Caco-2 (cell line): ENCODE measurements at regions not wholly inside any gene's neighbourhood (a gene's known extent, or its start where the extent isn't known, plus 50 kb on each side); places are given as distances from the start of the nearest gene placed in this dataset.

Source experiments
- BruUV-seq: library from RNA; stranded (reverse); fragments of 400-500 nt; replicated peaks from 2 replicates; lab custom pipeline; 2021; lab: Mats Ljungman, UMichigan
- CTCF ChIA-PET: fragments of 300-600 bp; sonication (Branson Sonifier 250); formaldehyde crosslinking; loops from one replicate; lab custom pipeline; 2022; ENCODE audit warnings: antibody characterized with exemption; lab: Charles Lee
- POLR2A ChIA-PET: fragments of 300-600 bp; sonication (Branson Sonifier 250); formaldehyde crosslinking; loops from one replicate; lab custom pipeline; 2022; ENCODE audit warnings: antibody characterized with exemption; lab: Charles Lee
- DNase-seq, 2 experiments: peaks; one replicate each; pipeline versions ENCODE4 v3.0.0 to v3.0.0-alpha.2; 2020 to 2022
- H3K27me3 ChIP-seq: replicated peaks from 2 replicates; pipeline ENCODE4 v1.6.0; 2011; ENCODE audit warnings: low read length; ENCODE audit not compliant: control insufficient read depth, insufficient read depth
- H3K36me3 ChIP-seq: 2 replicates; pipeline ENCODE4 v1.5.1; 2011; ENCODE audit warnings: low read length; ENCODE audit not compliant: control insufficient read depth, insufficient read depth
- H3K4me1 ChIP-seq: fragments of 250-450 bp; sonication (Bioruptor Pico); 2 replicates; pipeline ENCODE4 v1.5.1; 2020; ENCODE audit warnings: mild to moderate bottlenecking
- H3K4me3 ChIP-seq: 2 replicates; pipeline ENCODE4 v1.5.1; 2011; ENCODE audit warnings: low read depth, mild to moderate bottlenecking, control low read depth, low read length
- H3K9me3 ChIP-seq: fragments of 250-450 bp; sonication (Bioruptor Pico); 2 replicates; pipeline ENCODE4 v1.5.1; 2020; ENCODE audit warnings: mild to moderate bottlenecking, moderate library complexity
- H3K27ac Mint-ChIP-seq: one replicate; pipeline ENCODE4 v1.8.0; 2022; ENCODE audit warnings: mixed read lengths; ENCODE audit not compliant: unreplicated experiment
- H3K27me3 Mint-ChIP-seq: one replicate; pipeline ENCODE4 v1.8.0; 2022; ENCODE audit warnings: mixed read lengths; ENCODE audit not compliant: insufficient read depth, unreplicated experiment
- H3K36me3 Mint-ChIP-seq: one replicate; pipeline ENCODE4 v1.8.0; 2022; ENCODE audit warnings: mild to moderate bottlenecking, mixed read lengths; ENCODE audit not compliant: insufficient read depth, unreplicated experiment
- H3K4me1 Mint-ChIP-seq: one replicate; pipeline ENCODE4 v1.8.0; 2022; ENCODE audit warnings: low read depth, mixed read lengths; ENCODE audit not compliant: unreplicated experiment
- H3K4me3 Mint-ChIP-seq: one replicate; pipeline ENCODE4 v1.8.0; 2022; ENCODE audit warnings: mild to moderate bottlenecking, moderate library complexity, mixed read lengths; ENCODE audit not compliant: unreplicated experiment
- H3K9me3 Mint-ChIP-seq: one replicate; pipeline ENCODE4 v1.8.0; 2022; ENCODE audit warnings: mixed read lengths; ENCODE audit not compliant: unreplicated experiment
- intact Hi-C: fragments of 100-400 bp; cut with micrococcal nuclease; formaldehyde crosslinking; loops from one replicate; pipeline ENCODE4 v1.10.0; 2022; ENCODE audit not compliant: unreplicated experiment
- TF ChIP-seq, protein P1 (sequence below), 2 experiments: fragments of 200-600 bp in 1 of 2; IDR thresholded peaks; 1 replicate in 1 of 2; 2 replicates in 1 of 2; pipeline versions ENCODE4 v1.5.1 to v1.8.0; 2011 to 2022; ENCODE audit warnings: antibody characterized with exemption in 1 of 2, control low read depth in 1 of 2, inconsistent platforms in 1 of 2, low read depth in 1 of 2, low read length in 1 of 2, mild to moderate bottlenecking in 1 of 2, moderate library complexity in 1 of 2; ENCODE audit not compliant: insufficient read depth in 1 of 2, severe bottlenecking in 1 of 2, unreplicated experiment in 1 of 2

DNA sequence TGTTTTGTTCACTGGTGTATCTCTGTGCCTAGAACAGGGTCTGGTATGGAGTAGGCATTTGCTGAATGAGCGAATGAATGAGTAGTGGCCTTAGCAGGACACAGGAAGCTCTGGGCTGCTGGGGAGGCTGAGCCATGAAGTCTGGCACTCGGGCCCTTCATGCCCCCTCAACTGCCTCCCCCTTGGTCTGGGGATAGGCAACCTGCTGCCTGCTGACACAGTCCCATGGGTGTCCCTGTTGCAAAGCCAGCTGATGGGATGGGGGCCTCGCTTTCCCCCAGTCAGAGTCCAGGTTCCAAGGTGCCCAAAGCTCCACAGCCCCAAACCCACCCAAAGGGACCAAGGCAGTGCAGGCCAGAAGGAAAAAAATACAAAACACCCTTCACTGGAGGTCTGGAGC lies 107.0 kb upstream of the CASZ1 start:
- Mint-ChIP-seq H3K4me3 (no peak overlapping the region), H3K27ac (no peak overlapping the region), H3K27me3 (no peaks in the 10 kb centered on the region), H3K36me3 (peaks cover 6% of the 10 kb centered on the region), H3K4me1 (peaks cover 25% of the 10 kb centered on the region), H3K9me3 (no peaks in the 10 kb centered on the region)
- ChIA-PET POLR2A (no interaction called here), CTCF (no interaction called here)
- Histone ChIP-seq H3K9me3 (no peaks in the 10 kb centered on the region), H3K4me1 (peaks cover 38% of the 10 kb centered on the region), H3K4me3 (no peak overlapping the region), H3K36me3 (no peaks in the 10 kb centered on the region), H3K27me3 (no peaks in the 10 kb centered on the region)
- DNase-seq, result no peak
- no TSS peak for BruUV-seq
- intact Hi-C loops, result no loop called here
- TF ChIP-seq, protein P1, sequence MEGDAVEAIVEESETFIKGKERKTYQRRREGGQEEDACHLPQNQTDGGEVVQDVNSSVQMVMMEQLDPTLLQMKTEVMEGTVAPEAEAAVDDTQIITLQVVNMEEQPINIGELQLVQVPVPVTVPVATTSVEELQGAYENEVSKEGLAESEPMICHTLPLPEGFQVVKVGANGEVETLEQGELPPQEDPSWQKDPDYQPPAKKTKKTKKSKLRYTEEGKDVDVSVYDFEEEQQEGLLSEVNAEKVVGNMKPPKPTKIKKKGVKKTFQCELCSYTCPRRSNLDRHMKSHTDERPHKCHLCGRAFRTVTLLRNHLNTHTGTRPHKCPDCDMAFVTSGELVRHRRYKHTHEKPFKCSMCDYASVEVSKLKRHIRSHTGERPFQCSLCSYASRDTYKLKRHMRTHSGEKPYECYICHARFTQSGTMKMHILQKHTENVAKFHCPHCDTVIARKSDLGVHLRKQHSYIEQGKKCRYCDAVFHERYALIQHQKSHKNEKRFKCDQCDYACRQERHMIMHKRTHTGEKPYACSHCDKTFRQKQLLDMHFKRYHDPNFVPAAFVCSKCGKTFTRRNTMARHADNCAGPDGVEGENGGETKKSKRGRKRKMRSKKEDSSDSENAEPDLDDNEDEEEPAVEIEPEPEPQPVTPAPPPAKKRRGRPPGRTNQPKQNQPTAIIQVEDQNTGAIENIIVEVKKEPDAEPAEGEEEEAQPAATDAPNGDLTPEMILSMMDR (IDR thresholded peaks at IDR 0.05; ENCODE audit: insufficient read depth in 1 of 2, low read depth in 1 of 2, low read length in 1 of 2, severe bottlenecking in 1 of 2, unreplicated experiment in 1 of 2), result no peak

DNA sequence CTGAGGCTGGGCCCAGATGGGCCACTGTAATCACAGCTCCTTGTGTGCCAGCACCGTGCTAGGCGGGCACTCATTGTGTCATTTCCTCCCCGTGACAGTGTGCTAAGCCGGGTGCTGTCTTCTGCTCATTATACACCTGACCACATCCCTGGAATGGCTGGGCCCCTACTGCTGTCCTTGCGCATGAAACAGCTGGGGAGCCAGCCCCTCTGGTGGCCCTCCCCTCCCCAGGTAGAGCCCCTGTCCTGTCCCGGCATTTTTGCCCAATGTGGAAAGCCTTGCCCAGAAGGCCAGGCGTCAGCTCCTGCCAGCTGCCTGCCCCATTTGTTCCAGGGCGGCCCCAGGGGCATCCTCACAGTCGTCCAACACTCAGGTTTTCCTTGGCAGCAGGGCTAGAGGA lies 107.4 kb upstream of the CASZ1 start:
- BruUV-seq, result no TSS peak
- ChIA-PET CTCF (interaction anchor here (0.7 kb wide), 1 partner anchor 36 kb away, joined by 3 read pairs; no protein-coding TSS in a partner anchor), POLR2A (no interaction called here)
- Mint-ChIP-seq H3K4me3 (no peak overlapping the region), H3K9me3 (no peaks in the 10 kb centered on the region), H3K27me3 (no peaks in the 10 kb centered on the region), H3K36me3 (peaks cover 6% of the 10 kb centered on the region), H3K27ac (no peak overlapping the region), H3K4me1 (peaks cover 24% of the 10 kb centered on the region)
- Histone ChIP-seq H3K27me3 (no peaks in the 10 kb centered on the region), H3K9me3 (no peaks in the 10 kb centered on the region), H3K4me1 (peaks cover 38% of the 10 kb centered on the region), H3K4me3 (no peak overlapping the region), H3K36me3 (no peaks in the 10 kb centered on the region)
- DNase-seq, result no peak
- TF ChIP-seq, protein P1 (IDR thresholded peaks at IDR 0.05; ENCODE audit: insufficient read depth in 1 of 2, low read depth in 1 of 2, low read length in 1 of 2, severe bottlenecking in 1 of 2, unreplicated experiment in 1 of 2), result no peak
- intact Hi-C loops, result no loop called here

DNA sequence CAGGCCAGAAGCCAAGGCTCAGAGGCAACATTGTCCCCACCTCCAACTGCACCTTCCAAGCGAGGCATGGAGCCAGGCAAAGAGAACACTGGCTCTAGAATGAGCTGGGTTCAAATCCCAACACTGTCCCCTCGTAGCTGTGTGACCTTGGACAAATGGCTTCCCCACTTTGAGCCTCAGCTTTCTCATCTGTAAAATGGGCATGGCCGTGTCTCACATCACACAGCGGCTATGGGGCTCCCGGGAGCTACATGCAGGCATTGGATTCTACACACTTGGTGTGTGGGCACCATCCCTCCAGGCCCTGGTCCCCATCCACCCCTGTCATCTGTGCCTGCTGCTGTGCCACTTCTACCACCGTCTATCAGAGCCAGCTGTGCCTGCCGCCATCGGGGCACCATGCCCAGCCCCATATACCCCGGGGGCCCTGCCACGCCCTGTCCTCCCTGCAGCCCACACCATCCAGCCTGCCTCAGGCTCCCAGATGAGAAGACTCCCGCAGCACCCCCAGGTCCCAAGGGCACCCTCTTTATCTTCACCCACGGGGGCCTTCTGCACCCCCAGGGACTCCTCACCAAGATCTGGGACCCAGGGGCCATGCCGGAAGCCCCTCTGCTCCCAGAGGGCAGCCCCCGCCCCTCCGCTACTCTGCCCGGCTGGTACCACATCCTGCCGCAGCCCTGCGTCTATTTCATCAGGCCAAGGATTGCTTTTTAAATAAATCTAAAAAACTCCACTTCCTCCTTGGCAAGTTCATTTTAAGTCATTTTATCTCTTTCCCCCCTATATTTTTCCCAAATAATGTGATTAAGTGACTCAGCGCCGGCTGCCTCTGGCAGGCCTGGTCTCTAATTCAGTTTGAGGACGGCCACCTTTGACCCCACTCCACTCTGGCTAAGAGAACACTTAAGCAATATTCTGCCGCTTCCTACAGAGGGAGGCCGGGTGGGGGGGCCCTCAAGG lies 107.8 kb upstream of the TARDBP start:
- no peaks in the 10 kb centered on the region for H3K36me3 ChIP-seq
- no peak overlapping the region for H3K4me3 Mint-ChIP-seq

More for the DNA sequence above, 107.8 kb upstream of the TARDBP start:
- Histone ChIP-seq H3K4me1 (peaks cover 34% of the 10 kb centered on the region), H3K4me3 (no peak overlapping the region), H3K9me3 (no peaks in the 10 kb centered on the region), H3K27me3 (no peaks in the 10 kb centered on the region)
- H3K36me3 Mint-ChIP-seq, result peaks cover 6% of the 10 kb centered on the region
- CTCF ChIA-PET, result interaction anchor here (0.7 kb wide), 1 partner anchor 37 kb away, joined by 3 read pairs; no protein-coding TSS in a partner anchor
- no peak for DNase-seq
- H3K4me1 Mint-ChIP-seq, result peaks cover 15% of the 10 kb centered on the region
- TF ChIP-seq, protein P1 (IDR thresholded peaks at IDR 0.05; ENCODE audit: insufficient read depth in 1 of 2, low read depth in 1 of 2, low read length in 1 of 2, severe bottlenecking in 1 of 2, unreplicated experiment in 1 of 2), result no peak
- H3K27ac Mint-ChIP-seq, result no peak overlapping the region
- no peaks in the 10 kb centered on the region for H3K9me3 Mint-ChIP-seq
- intact Hi-C loops, result no loop called here
- POLR2A ChIA-PET, result no interaction called here
- no peaks in the 10 kb centered on the region for H3K27me3 Mint-ChIP-seq
- BruUV-seq, result no TSS peak
